ENCODE measurements at regions not wholly inside any gene's neighbourhood (a gene's known extent, or its start where the extent isn't known, plus 50 kb on each side); places are given as distances from the start of the nearest gene placed in this dataset.
"Not testable (repeated sequence)": the region's sequence is repeated elsewhere in the genome, so short reads cannot be mapped to it uniquely, and the experiment has no call there.

GRCh38 chr1:10911490-10912166, 100.8 kb upstream of the TARDBP start:
- Mint-ChIP-seq H3K4me1 (peaks cover 8% of the 10 kb centered on the region), H3K27ac (no peak overlapping the region), H3K27me3 (peaks cover 26% of the 10 kb centered on the region), H3K4me3 (no peak overlapping the region), H3K9me3 (no peaks in the 10 kb centered on the region)
- ATAC-seq (no peak), DNase-seq (no peak)

GRCh38 chr1:10912441-10912840, 100.0 kb upstream of the TARDBP start:
- Mint-ChIP-seq H3K27me3 (peaks cover 34% of the 10 kb centered on the region), H3K9me3 (no peaks in the 10 kb centered on the region), H3K4me3 (no peak overlapping the region), H3K4me1 (peaks cover 16% of the 10 kb centered on the region), H3K27ac (no peak overlapping the region)
- ATAC-seq (no peak), DNase-seq (no peak)

GRCh38 chr1:10914056-10914455, 98.4 kb upstream of the TARDBP start:
- peaks cover 29% of the 10 kb centered on the region for H3K4me1 Mint-ChIP-seq
- no peak overlapping the region for H3K27ac Mint-ChIP-seq
- ATAC-seq (no peak), DNase-seq (no peak)
- H3K9me3 Mint-ChIP-seq: no peaks in the 10 kb centered on the region
- no peak overlapping the region for H3K4me3 Mint-ChIP-seq
- peaks cover 48% of the 10 kb centered on the region for H3K27me3 Mint-ChIP-seq

GRCh38 chr1:10915594-10915993, 96.9 kb upstream of the TARDBP start:
- Mint-ChIP-seq H3K9me3 (no peaks in the 10 kb centered on the region), H3K4me1 (peaks cover 29% of the 10 kb centered on the region), H3K4me3 (no peak overlapping the region), H3K27ac (peak overlapping the region in 1 of 2 donors; percentile 86), H3K27me3 (peaks cover 48% of the 10 kb centered on the region)
- DNase-seq: no peak
- ATAC-seq: no peak

- no peak overlapping the region for H3K27ac Mint-ChIP-seq
- peaks cover 55% of the 10 kb centered on the region for H3K27me3 Mint-ChIP-seq
- H3K4me1 Mint-ChIP-seq: peaks cover 33% of the 10 kb centered on the region
- no peaks in the 10 kb centered on the region for H3K9me3 Mint-ChIP-seq
- no peak for ATAC-seq
- DNase-seq: no peak
- H3K4me3 Mint-ChIP-seq: no peak overlapping the region
Measured at GRCh38 chr1:10916311-10916710, 96.1 kb upstream of the TARDBP start.

- Mint-ChIP-seq H3K4me3 (no peak overlapping the region), H3K4me1 (peaks cover 40% of the 10 kb centered on the region), H3K27ac (no peak overlapping the region), H3K9me3 (no peaks in the 10 kb centered on the region), H3K27me3 (peaks cover 57% of the 10 kb centered on the region)
- ATAC-seq: no peak
- DNase-seq: no peak
Measured at GRCh38 chr1:10916991-10917390, 95.5 kb upstream of the TARDBP start.

- ATAC-seq: peak; percentile 82
- Mint-ChIP-seq H3K4me3 (peak overlapping the region; percentile 55 to 64), H3K27ac (peak overlapping the region in 1 of 2 donors; percentile 82), H3K4me1 (peaks cover 47% of the 10 kb centered on the region), H3K27me3 (peaks cover 54% of the 10 kb centered on the region), H3K9me3 (no peaks in the 10 kb centered on the region)
- peak in 1 of 2 donors; percentile 23 for DNase-seq
Measured at GRCh38 chr1:10917513-10918454, 94.7 kb upstream of the TARDBP start.

- Mint-ChIP-seq H3K4me3 (no peak overlapping the region), H3K27me3 (peaks cover 47% of the 10 kb centered on the region), H3K9me3 (no peaks in the 10 kb centered on the region), H3K4me1 (peaks cover 47% of the 10 kb centered on the region), H3K27ac (no peak overlapping the region)
- ATAC-seq (no peak), DNase-seq (no peak)
Measured at GRCh38 chr1:10918531-10918930, 93.9 kb upstream of the TARDBP start.

GRCh38 chr1:10920063-10920626, 92.3 kb upstream of the TARDBP start:
- no peak for DNase-seq
- H3K4me1 Mint-ChIP-seq: peaks cover 47% of the 10 kb centered on the region
- no peak overlapping the region for H3K4me3 Mint-ChIP-seq
- H3K27me3 Mint-ChIP-seq: peaks cover 38% of the 10 kb centered on the region
- no peak overlapping the region for H3K27ac Mint-ChIP-seq
- ATAC-seq: no peak
- no peaks in the 10 kb centered on the region for H3K9me3 Mint-ChIP-seq

GRCh38 chr1:10922315-10923060, 90.0 kb upstream of the TARDBP start:
- Mint-ChIP-seq H3K27me3 (peaks cover 34% of the 10 kb centered on the region), H3K4me1 (peaks cover 30% of the 10 kb centered on the region), H3K27ac (peak overlapping the region in 1 of 2 donors; percentile 85)
- ATAC-seq (peak; percentile 81), DNase-seq (peak; percentile 45 to 68)
- not testable (repeated sequence) for H3K9me3 Mint-ChIP-seq, H3K4me3 Mint-ChIP-seq

GRCh38 chr1:10924030-10924429, 88.4 kb upstream of the TARDBP start:
- Mint-ChIP-seq H3K4me1 (peaks cover 18% of the 10 kb centered on the region), H3K27ac (no peak overlapping the region), H3K9me3 (peaks cover 2 to 6% of the 10 kb centered on the region in 2 donors), H3K4me3 (no peak overlapping the region), H3K27me3 (peaks cover 25% of the 10 kb centered on the region)
- DNase-seq (no peak), ATAC-seq (no peak)

GRCh38 chr1:10928654-10929053, 83.8 kb upstream of the TARDBP start:
- Mint-ChIP-seq H3K9me3 (peaks cover 9 to 10% of the 10 kb centered on the region in 2 donors), H3K27me3 (peaks cover 23% of the 10 kb centered on the region), H3K27ac (no peak overlapping the region), H3K4me1 (peaks cover 14% of the 10 kb centered on the region), H3K4me3 (no peak overlapping the region)
- DNase-seq: no peak
- ATAC-seq: no peak

GRCh38 chr1:10932088-10932487, 80.4 kb upstream of the TARDBP start:
- peaks cover 28% of the 10 kb centered on the region for H3K4me1 Mint-ChIP-seq
- H3K27me3 Mint-ChIP-seq: peaks cover 39% of the 10 kb centered on the region
- DNase-seq (peak; percentile 68 to 82), ATAC-seq (peak; percentile 98)
- H3K27ac Mint-ChIP-seq: no peak overlapping the region
- H3K9me3 Mint-ChIP-seq: peaks cover 9 to 10% of the 10 kb centered on the region in 2 donors
- H3K4me3 Mint-ChIP-seq: no peak overlapping the region

GRCh38 chr1:10934150-10934818, 78.2 kb upstream of the TARDBP start:
- peaks cover 50% of the 10 kb centered on the region for H3K4me1 Mint-ChIP-seq
- ATAC-seq (no peak), DNase-seq (no peak)
- H3K27ac Mint-ChIP-seq: no peak overlapping the region
- H3K9me3 Mint-ChIP-seq: peaks cover under 1 to 7% of the 10 kb centered on the region in 2 donors
- H3K27me3 Mint-ChIP-seq: peaks cover 54% of the 10 kb centered on the region
- no peak overlapping the region for H3K4me3 Mint-ChIP-seq

- H3K9me3 Mint-ChIP-seq: peaks cover 0 to 7% of the 10 kb centered on the region in 2 donors
- peaks cover 57% of the 10 kb centered on the region for H3K27me3 Mint-ChIP-seq
- ATAC-seq: no peak
- H3K4me3 Mint-ChIP-seq: no peak overlapping the region
- no peak for DNase-seq
- peaks cover 60% of the 10 kb centered on the region for H3K4me1 Mint-ChIP-seq
- H3K27ac Mint-ChIP-seq: no peak overlapping the region
Measured at GRCh38 chr1:10935246-10935645, 77.2 kb upstream of the TARDBP start.

Data from stimulated activated naive CD8-positive, alpha-beta T cell treated with anti-CD3 and anti-CD28 coated beads, Interleukin-15, amount 100 ng/mL, for 72 hours (primary cell).